ENCODE measurements at regions not wholly inside any gene's neighbourhood (a gene's known extent, or its start where the extent isn't known, plus 50 kb on each side); places are given as distances from the start of the nearest gene placed in this dataset.
"Not testable (repeated sequence)": the region's sequence is repeated elsewhere in the genome, so short reads cannot be mapped to it uniquely, and the experiment has no call there.

DNA sequence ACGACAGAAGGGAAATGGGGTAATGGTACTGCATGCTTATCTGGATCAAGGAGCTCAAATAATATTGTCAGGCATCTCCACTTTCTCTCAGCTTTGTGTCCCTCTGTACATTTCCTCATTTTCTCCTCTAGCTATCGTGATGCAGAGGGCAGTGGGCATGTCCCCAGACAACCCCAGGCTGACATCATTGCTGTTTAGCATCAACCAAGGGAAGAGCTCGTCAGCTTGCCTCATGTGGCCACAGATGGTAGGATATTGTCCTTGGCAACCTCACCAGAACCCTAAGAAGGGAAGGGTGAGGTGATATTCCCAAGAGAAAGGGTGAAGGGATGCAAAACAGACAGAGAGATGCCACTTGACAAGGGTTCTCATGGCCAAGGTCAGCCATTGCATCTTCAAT is 58.3 kb downstream of the MAFB start:
- H3K4me2 ChIP-seq (ENCODE audit: insufficient read depth, low read length) = no peak overlapping the region
- H3K4me3 ChIP-seq (ENCODE audit: insufficient read depth, low read length) = no peak overlapping the region
- H3K9me3 ChIP-seq (ENCODE audit: low read depth, low read length) = no peaks in the 10 kb centered on the region
- no peaks in the 10 kb centered on the region for H3K79me2 ChIP-seq (ENCODE audit: insufficient read depth, low read length)
- TF ChIP-seq, protein P1, sequence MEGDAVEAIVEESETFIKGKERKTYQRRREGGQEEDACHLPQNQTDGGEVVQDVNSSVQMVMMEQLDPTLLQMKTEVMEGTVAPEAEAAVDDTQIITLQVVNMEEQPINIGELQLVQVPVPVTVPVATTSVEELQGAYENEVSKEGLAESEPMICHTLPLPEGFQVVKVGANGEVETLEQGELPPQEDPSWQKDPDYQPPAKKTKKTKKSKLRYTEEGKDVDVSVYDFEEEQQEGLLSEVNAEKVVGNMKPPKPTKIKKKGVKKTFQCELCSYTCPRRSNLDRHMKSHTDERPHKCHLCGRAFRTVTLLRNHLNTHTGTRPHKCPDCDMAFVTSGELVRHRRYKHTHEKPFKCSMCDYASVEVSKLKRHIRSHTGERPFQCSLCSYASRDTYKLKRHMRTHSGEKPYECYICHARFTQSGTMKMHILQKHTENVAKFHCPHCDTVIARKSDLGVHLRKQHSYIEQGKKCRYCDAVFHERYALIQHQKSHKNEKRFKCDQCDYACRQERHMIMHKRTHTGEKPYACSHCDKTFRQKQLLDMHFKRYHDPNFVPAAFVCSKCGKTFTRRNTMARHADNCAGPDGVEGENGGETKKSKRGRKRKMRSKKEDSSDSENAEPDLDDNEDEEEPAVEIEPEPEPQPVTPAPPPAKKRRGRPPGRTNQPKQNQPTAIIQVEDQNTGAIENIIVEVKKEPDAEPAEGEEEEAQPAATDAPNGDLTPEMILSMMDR (IDR thresholded peaks at IDR 0.05; ENCODE audit: extremely low read depth, low read depth, low read length) = no peak
- no peaks in the 10 kb centered on the region for H3K27me3 ChIP-seq (ENCODE audit: insufficient read depth, low read length)
- no peak overlapping the region for H2AFZ ChIP-seq (ENCODE audit: low read length)
- no peak for DNase-seq (ENCODE audit: insufficient read length, low spot score, missing footprints)
- no peaks in the 10 kb centered on the region for H3K4me1 ChIP-seq (ENCODE audit: insufficient read depth, low read length)
- no peaks in the 10 kb centered on the region for H4K20me1 ChIP-seq (ENCODE audit: insufficient read depth, low read length)
- no peaks in the 10 kb centered on the region for H3K36me3 ChIP-seq (ENCODE audit: insufficient read depth, low read length)
- no peak overlapping the region for H3K27ac ChIP-seq (ENCODE audit: low read depth, low read length)

DNA sequence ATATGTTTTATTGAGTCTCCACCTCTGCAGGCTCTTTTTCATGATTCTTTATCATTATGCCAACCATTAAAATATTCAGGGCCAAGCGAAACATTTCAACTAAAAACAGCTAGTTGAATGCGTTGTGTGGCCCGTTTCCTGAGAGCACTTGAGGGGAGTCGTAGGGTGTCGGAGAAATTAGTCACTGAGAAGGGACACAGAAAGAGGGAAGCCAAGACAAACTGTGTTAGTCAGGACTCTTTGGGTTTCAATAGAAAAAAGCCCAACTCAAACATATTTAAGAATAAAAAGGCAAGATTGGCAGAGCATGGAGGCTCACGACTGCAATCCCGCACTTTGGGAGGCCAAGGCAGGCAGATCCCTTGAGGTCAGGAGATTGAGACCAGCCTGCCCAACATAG is 58.9 kb downstream of the MAFB start:
- Histone ChIP-seq H2AFZ (ENCODE audit: low read length) (no peak overlapping the region), H3K9me3 (ENCODE audit: low read depth, low read length) (no peaks in the 10 kb centered on the region), H3K79me2 (ENCODE audit: insufficient read depth, low read length) (no peaks in the 10 kb centered on the region), H3K27ac (ENCODE audit: low read depth, low read length) (no peak overlapping the region), H3K4me2 (ENCODE audit: insufficient read depth, low read length) (no peak overlapping the region), H3K4me1 (ENCODE audit: insufficient read depth, low read length) (no peaks in the 10 kb centered on the region), H4K20me1 (ENCODE audit: insufficient read depth, low read length) (no peaks in the 10 kb centered on the region), H3K4me3 (ENCODE audit: insufficient read depth, low read length) (no peak overlapping the region), H3K36me3 (ENCODE audit: insufficient read depth, low read length) (no peaks in the 10 kb centered on the region), H3K27me3 (ENCODE audit: insufficient read depth, low read length) (no peaks in the 10 kb centered on the region)
- no peak for DNase-seq (ENCODE audit: insufficient read length, low spot score, missing footprints)
- TF ChIP-seq, protein P1 (IDR thresholded peaks at IDR 0.05; ENCODE audit: extremely low read depth, low read depth, low read length) = no peak

DNA sequence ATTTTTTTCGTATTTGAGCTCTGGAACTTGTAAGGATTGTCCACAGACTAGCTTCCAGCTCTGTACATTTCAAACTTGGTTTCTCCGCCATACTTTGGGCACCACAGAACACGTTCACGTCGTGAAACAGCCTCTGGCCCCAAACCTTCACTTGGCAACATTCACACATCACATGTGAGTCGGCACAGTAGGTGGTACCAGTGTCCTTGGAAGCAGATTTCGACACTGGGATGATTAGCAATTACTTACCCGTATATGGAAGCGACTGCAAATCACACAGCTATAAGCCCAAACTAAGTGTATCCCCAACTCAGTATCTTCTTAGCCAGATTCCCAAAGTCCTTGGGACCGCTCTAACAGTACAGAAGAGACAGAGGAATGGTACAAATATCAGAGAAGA is 60.2 kb downstream of the MAFB start:
- Histone ChIP-seq H3K4me2 (ENCODE audit: insufficient read depth, low read length) (no peak overlapping the region), H3K79me2 (ENCODE audit: insufficient read depth, low read length) (no peaks in the 10 kb centered on the region), H3K27ac (ENCODE audit: low read depth, low read length) (no peak overlapping the region), H3K27me3 (ENCODE audit: insufficient read depth, low read length) (no peaks in the 10 kb centered on the region), H3K36me3 (ENCODE audit: insufficient read depth, low read length) (no peaks in the 10 kb centered on the region), H3K9me3 (ENCODE audit: low read depth, low read length) (no peaks in the 10 kb centered on the region), H3K4me1 (ENCODE audit: insufficient read depth, low read length) (no peaks in the 10 kb centered on the region), H2AFZ (ENCODE audit: low read length) (no peak overlapping the region), H4K20me1 (ENCODE audit: insufficient read depth, low read length) (no peaks in the 10 kb centered on the region), H3K4me3 (ENCODE audit: insufficient read depth, low read length) (no peak overlapping the region)
- no peak for DNase-seq (ENCODE audit: insufficient read length, low spot score, missing footprints)
- TF ChIP-seq, protein P1 (IDR thresholded peaks at IDR 0.05; ENCODE audit: extremely low read depth, low read depth, low read length) = no peak

DNA sequence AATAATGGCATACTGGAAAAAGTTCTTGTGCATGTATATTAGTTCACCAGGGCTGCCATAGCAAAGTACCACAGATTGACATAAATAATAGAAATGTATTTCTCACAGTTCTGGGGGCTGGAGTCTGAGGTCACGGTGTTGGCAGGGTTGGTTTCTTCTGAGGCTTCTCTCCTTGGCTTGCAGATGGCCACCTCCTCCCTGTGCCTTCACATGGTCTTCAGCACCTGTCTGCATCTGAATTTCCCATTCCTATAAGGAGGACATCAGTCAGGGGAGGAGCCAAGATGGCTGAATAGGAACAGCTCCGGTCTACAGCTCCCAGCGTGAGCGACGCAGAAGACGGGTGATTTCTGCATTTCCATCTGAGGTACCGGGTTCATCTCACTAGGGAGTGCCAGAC is 70.0 kb downstream of the MAFB start:
- not testable (repeated sequence) for H3K4me1 ChIP-seq (ENCODE audit: insufficient read depth, low read length); H3K4me3 ChIP-seq (ENCODE audit: insufficient read depth, low read length); DNase-seq (ENCODE audit: insufficient read length, low spot score, missing footprints); H4K20me1 ChIP-seq (ENCODE audit: insufficient read depth, low read length); H3K27me3 ChIP-seq (ENCODE audit: insufficient read depth, low read length); H2AFZ ChIP-seq (ENCODE audit: low read length); H3K27ac ChIP-seq (ENCODE audit: low read depth, low read length); H3K4me2 ChIP-seq (ENCODE audit: insufficient read depth, low read length); H3K79me2 ChIP-seq (ENCODE audit: insufficient read depth, low read length); H3K9me3 ChIP-seq (ENCODE audit: low read depth, low read length); H3K36me3 ChIP-seq (ENCODE audit: insufficient read depth, low read length)

DNA sequence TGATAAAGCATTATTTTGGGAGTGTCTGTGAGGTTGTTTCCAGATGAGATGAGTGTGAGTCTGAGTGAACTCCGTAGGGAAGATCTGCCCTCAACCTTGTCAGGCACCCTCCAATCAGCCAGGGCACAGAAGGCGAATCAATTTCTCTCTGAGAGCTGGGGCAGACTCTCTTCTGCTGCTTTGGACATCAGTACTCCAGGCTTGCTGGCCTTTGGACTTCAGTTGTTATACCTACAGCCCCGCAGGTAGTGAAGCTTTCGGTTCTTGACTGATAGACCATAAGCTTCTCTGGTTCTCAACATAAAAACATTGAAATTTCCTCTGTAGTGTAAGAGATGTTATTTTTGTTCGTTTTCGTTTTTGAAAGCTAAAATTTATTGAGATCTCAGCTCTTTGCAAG is 71.4 kb downstream of the MAFB start:
- Histone ChIP-seq H3K27ac (ENCODE audit: low read depth, low read length) (no peak overlapping the region), H3K4me1 (ENCODE audit: insufficient read depth, low read length) (no peaks in the 10 kb centered on the region), H4K20me1 (ENCODE audit: insufficient read depth, low read length) (no peaks in the 10 kb centered on the region), H3K4me3 (ENCODE audit: insufficient read depth, low read length) (no peak overlapping the region), H3K27me3 (ENCODE audit: insufficient read depth, low read length) (no peaks in the 10 kb centered on the region), H3K4me2 (ENCODE audit: insufficient read depth, low read length) (no peak overlapping the region), H3K36me3 (ENCODE audit: insufficient read depth, low read length) (no peaks in the 10 kb centered on the region), H3K9me3 (ENCODE audit: low read depth, low read length) (no peaks in the 10 kb centered on the region), H3K79me2 (ENCODE audit: insufficient read depth, low read length) (no peaks in the 10 kb centered on the region), H2AFZ (ENCODE audit: low read length) (no peak overlapping the region)
- TF ChIP-seq, protein P1 (IDR thresholded peaks at IDR 0.05; ENCODE audit: extremely low read depth, low read depth, low read length) = no peak
- no peak for DNase-seq (ENCODE audit: insufficient read length, low spot score, missing footprints)
